ENCODE measurements at regions not wholly inside any gene's neighbourhood (a gene's known extent, or its start where the extent isn't known, plus 50 kb on each side); places are given as distances from the start of the nearest gene placed in this dataset.

GRCh38 chr2:18067588-18068384 lies 189.3 kb downstream of the KCNS3 start:
- no peaks in the 10 kb centered on the region for H3K9me3 ChIP-seq (ENCODE audit: insufficient read depth, low read depth, low read length)

GRCh38 chr2:18066894-18067293 lies 188.4 kb downstream of the KCNS3 start:
- 65% methylated on average over 2 of the region's 2 CpGs for WGBS
- H3K9ac ChIP-seq (ENCODE audit: low read depth, low read length): no peak overlapping the region
- no peak overlapping the region for H3K4me3 ChIP-seq (ENCODE audit: low read length)
- no peaks in the 10 kb centered on the region for H3K27me3 ChIP-seq (ENCODE audit: insufficient read depth, low read length)
- H3K36me3 ChIP-seq (ENCODE audit: insufficient read depth, low read length): no peaks in the 10 kb centered on the region
- no peaks in the 10 kb centered on the region for H3K9me3 ChIP-seq (ENCODE audit: insufficient read depth, low read depth, low read length)
- H3K27ac ChIP-seq (ENCODE audit: low read depth, low read length): no peak overlapping the region
- no peaks in the 10 kb centered on the region for H3K4me1 ChIP-seq (ENCODE audit: insufficient read depth, low read length)

More at GRCh38 chr2:18067588-18068384, 189.3 kb downstream of the KCNS3 start:
- Histone ChIP-seq H3K9ac (ENCODE audit: low read depth, low read length) (no peak overlapping the region), H3K36me3 (ENCODE audit: insufficient read depth, low read length) (no peaks in the 10 kb centered on the region), H3K27ac (ENCODE audit: low read depth, low read length) (no peak overlapping the region), H3K4me3 (ENCODE audit: low read length) (no peak overlapping the region), H3K4me1 (ENCODE audit: insufficient read depth, low read length) (no peaks in the 10 kb centered on the region), H3K27me3 (ENCODE audit: insufficient read depth, low read length) (no peaks in the 10 kb centered on the region)
- WGBS: 84% methylated on average over 9 of the region's 9 CpGs

- Histone ChIP-seq H3K4me1 (ENCODE audit: insufficient read depth, low read length) (no peaks in the 10 kb centered on the region), H3K36me3 (ENCODE audit: insufficient read depth, low read length) (no peaks in the 10 kb centered on the region), H3K27ac (ENCODE audit: low read depth, low read length) (no peak overlapping the region), H3K9ac (ENCODE audit: low read depth, low read length) (no peak overlapping the region), H3K27me3 (ENCODE audit: insufficient read depth, low read length) (no peaks in the 10 kb centered on the region), H3K4me3 (ENCODE audit: low read length) (no peak overlapping the region), H3K9me3 (ENCODE audit: insufficient read depth, low read depth, low read length) (no peaks in the 10 kb centered on the region)
- 90% methylated on average over 5 of the region's 5 CpGs for WGBS
Observed at GRCh38 chr2:18066066-18066465, 187.6 kb downstream of the KCNS3 start.

DNA sequence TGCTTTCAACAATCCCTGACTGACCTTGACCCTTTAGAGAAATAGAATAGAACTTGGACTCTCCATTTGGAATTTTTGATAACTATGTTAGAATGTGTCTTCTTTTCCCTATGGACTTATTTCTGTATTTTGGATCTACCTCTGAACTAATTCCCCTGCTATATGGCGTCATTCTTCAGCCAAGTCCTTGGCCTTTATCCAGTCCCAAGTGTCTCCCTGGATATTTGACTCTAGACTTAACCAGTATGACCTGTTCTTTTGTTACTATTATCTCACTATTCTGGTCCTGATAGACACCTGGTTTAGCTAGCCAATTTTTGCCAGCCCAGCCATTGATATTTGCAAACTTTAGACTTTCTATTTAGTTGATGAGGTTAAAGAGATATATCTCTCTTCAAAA lies 186.8 kb downstream of the KCNS3 start:
- H3K27me3 ChIP-seq (ENCODE audit: insufficient read depth, low read length): no peaks in the 10 kb centered on the region
- no peaks in the 10 kb centered on the region for H3K36me3 ChIP-seq (ENCODE audit: insufficient read depth, low read length)
- H3K4me3 ChIP-seq (ENCODE audit: low read length): no peak overlapping the region
- whole genome bisulfite sequencing: 91% methylated on average over 1 of the region's 1 CpG
- H3K4me1 ChIP-seq (ENCODE audit: insufficient read depth, low read length): no peaks in the 10 kb centered on the region
- no peaks in the 10 kb centered on the region for H3K9me3 ChIP-seq (ENCODE audit: insufficient read depth, low read depth, low read length)
- no peak overlapping the region for H3K27ac ChIP-seq (ENCODE audit: low read depth, low read length)
- H3K9ac ChIP-seq (ENCODE audit: low read depth, low read length): no peak overlapping the region

- Histone ChIP-seq H3K27me3 (ENCODE audit: insufficient read depth, low read length) (no peaks in the 10 kb centered on the region), H3K9ac (ENCODE audit: low read depth, low read length) (no peak overlapping the region), H3K36me3 (ENCODE audit: insufficient read depth, low read length) (no peaks in the 10 kb centered on the region), H3K9me3 (ENCODE audit: insufficient read depth, low read depth, low read length) (no peaks in the 10 kb centered on the region), H3K4me3 (ENCODE audit: low read length) (no peak overlapping the region), H3K4me1 (ENCODE audit: insufficient read depth, low read length) (no peaks in the 10 kb centered on the region), H3K27ac (ENCODE audit: low read depth, low read length) (no peak overlapping the region)
- WGBS: 90% methylated on average over 4 of the region's 4 CpGs
Observed at GRCh38 chr2:18063826-18064470, 185.5 kb downstream of the KCNS3 start.

GRCh38 chr2:18062892-18063291 lies 184.4 kb downstream of the KCNS3 start:
- H3K4me1 ChIP-seq (ENCODE audit: insufficient read depth, low read length): no peaks in the 10 kb centered on the region
- H3K9ac ChIP-seq (ENCODE audit: low read depth, low read length): no peak overlapping the region
- WGBS: 97% methylated on average over 5 of the region's 5 CpGs
- H3K27ac ChIP-seq (ENCODE audit: low read depth, low read length): no peak overlapping the region
- no peak overlapping the region for H3K4me3 ChIP-seq (ENCODE audit: low read length)
- no peaks in the 10 kb centered on the region for H3K9me3 ChIP-seq (ENCODE audit: insufficient read depth, low read depth, low read length)
- H3K27me3 ChIP-seq (ENCODE audit: insufficient read depth, low read length): no peaks in the 10 kb centered on the region
- no peaks in the 10 kb centered on the region for H3K36me3 ChIP-seq (ENCODE audit: insufficient read depth, low read length)

- Histone ChIP-seq H3K4me3 (ENCODE audit: low read length) (no peak overlapping the region), H3K9me3 (ENCODE audit: insufficient read depth, low read depth, low read length) (no peaks in the 10 kb centered on the region), H3K9ac (ENCODE audit: low read depth, low read length) (no peak overlapping the region), H3K36me3 (ENCODE audit: insufficient read depth, low read length) (no peaks in the 10 kb centered on the region), H3K27me3 (ENCODE audit: insufficient read depth, low read length) (no peaks in the 10 kb centered on the region), H3K4me1 (ENCODE audit: insufficient read depth, low read length) (no peaks in the 10 kb centered on the region), H3K27ac (ENCODE audit: low read depth, low read length) (no peak overlapping the region)
- 76% methylated on average over 1 of the region's 1 CpG for WGBS
Observed at GRCh38 chr2:18061717-18062116, 183.2 kb downstream of the KCNS3 start.

GRCh38 chr2:18057657-18058056 lies 179.2 kb downstream of the KCNS3 start:
- Histone ChIP-seq H3K4me1 (ENCODE audit: insufficient read depth, low read length) (no peaks in the 10 kb centered on the region), H3K27ac (ENCODE audit: low read depth, low read length) (no peak overlapping the region), H3K36me3 (ENCODE audit: insufficient read depth, low read length) (no peaks in the 10 kb centered on the region), H3K9ac (ENCODE audit: low read depth, low read length) (no peak overlapping the region), H3K27me3 (ENCODE audit: insufficient read depth, low read length) (no peaks in the 10 kb centered on the region), H3K9me3 (ENCODE audit: insufficient read depth, low read depth, low read length) (no peaks in the 10 kb centered on the region), H3K4me3 (ENCODE audit: low read length) (no peak overlapping the region)
- 95% methylated on average over 1 of the region's 1 CpG for whole genome bisulfite sequencing

DNA sequence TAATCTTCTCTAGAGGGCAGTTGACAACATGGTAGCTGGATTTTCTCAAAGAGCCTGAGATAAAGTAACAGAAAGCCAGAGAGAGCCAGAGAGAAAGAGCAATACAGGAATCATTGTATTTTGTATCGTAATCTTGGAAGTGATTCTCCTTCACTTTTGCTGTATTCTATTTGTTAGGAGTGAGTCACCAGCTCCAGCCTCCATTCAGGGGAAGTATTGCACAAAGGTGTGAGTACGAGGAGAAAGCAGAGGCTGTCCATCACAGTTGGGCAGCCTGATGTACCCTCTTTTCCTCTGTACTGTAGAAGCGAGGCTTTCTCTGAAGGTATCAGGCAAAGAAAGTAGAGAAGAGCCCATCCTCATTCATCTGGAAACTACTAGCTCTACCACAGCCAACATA lies 176.8 kb downstream of the KCNS3 start:
- H3K9ac ChIP-seq (ENCODE audit: low read depth, low read length): no peak overlapping the region
- H3K27me3 ChIP-seq (ENCODE audit: insufficient read depth, low read length): no peaks in the 10 kb centered on the region
- no peaks in the 10 kb centered on the region for H3K9me3 ChIP-seq (ENCODE audit: insufficient read depth, low read depth, low read length)
- no peak overlapping the region for H3K27ac ChIP-seq (ENCODE audit: low read depth, low read length)
- H3K4me3 ChIP-seq (ENCODE audit: low read length): no peak overlapping the region
- no peaks in the 10 kb centered on the region for H3K4me1 ChIP-seq (ENCODE audit: insufficient read depth, low read length)
- H3K36me3 ChIP-seq (ENCODE audit: insufficient read depth, low read length): no peaks in the 10 kb centered on the region
- WGBS: 93% methylated on average over 3 of the region's 3 CpGs

DNA sequence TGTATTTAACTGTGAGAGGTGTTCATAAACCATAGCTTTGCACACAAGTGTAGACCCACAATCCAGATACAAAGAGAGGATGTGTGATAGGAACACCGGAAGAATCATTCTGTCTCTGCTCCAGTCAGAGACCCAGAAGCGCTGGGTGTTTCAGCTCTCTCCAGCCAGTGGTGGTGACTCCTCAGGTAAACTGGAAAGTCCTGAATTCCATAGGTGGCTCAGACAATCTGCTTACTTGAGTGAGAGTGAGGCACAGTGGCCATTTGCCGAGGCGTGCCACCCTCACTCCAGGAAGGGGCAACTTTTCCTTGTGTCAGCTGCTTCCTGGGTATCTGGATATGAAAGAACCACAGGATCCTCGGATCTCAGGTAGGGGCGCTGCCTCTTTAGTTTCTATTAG lies 171.5 kb downstream of the KCNS3 start:
- no peaks in the 10 kb centered on the region for H3K27me3 ChIP-seq (ENCODE audit: insufficient read depth, low read length)
- H3K9me3 ChIP-seq (ENCODE audit: insufficient read depth, low read depth, low read length): peaks cover 3% of the 10 kb centered on the region; the same call in 1 of the 2 replicates
- H3K36me3 ChIP-seq (ENCODE audit: insufficient read depth, low read length): no peaks in the 10 kb centered on the region
- no peak overlapping the region for H3K9ac ChIP-seq (ENCODE audit: low read depth, low read length)
- 96% methylated on average over 6 of the region's 6 CpGs for WGBS
- H3K27ac ChIP-seq (ENCODE audit: low read depth, low read length): no peak overlapping the region
- H3K4me3 ChIP-seq (ENCODE audit: low read length): no peak overlapping the region
- no peaks in the 10 kb centered on the region for H3K4me1 ChIP-seq (ENCODE audit: insufficient read depth, low read length)

GRCh38 chr2:18049325-18049724 lies 170.9 kb downstream of the KCNS3 start:
- WGBS: 82% methylated on average over 4 of the region's 4 CpGs
- Histone ChIP-seq H3K4me3 (ENCODE audit: low read length) (no peak overlapping the region), H3K9me3 (ENCODE audit: insufficient read depth, low read depth, low read length) (peaks cover 5% of the 10 kb centered on the region; the same call in 1 of the 2 replicates), H3K27ac (ENCODE audit: low read depth, low read length) (no peak overlapping the region), H3K36me3 (ENCODE audit: insufficient read depth, low read length) (no peaks in the 10 kb centered on the region), H3K27me3 (ENCODE audit: insufficient read depth, low read length) (no peaks in the 10 kb centered on the region), H3K9ac (ENCODE audit: low read depth, low read length) (no peak overlapping the region), H3K4me1 (ENCODE audit: insufficient read depth, low read length) (no peaks in the 10 kb centered on the region)

Measured in HUES64 (cell line).